ENCODE measurements at regions not wholly inside any gene's neighbourhood (a gene's known extent, or its start where the extent isn't known, plus 50 kb on each side); places are given as distances from the start of the nearest gene placed in this dataset.
"Not testable (repeated sequence)": the region's sequence is repeated elsewhere in the genome, so short reads cannot be mapped to it uniquely, and the experiment has no call there.

DNA sequence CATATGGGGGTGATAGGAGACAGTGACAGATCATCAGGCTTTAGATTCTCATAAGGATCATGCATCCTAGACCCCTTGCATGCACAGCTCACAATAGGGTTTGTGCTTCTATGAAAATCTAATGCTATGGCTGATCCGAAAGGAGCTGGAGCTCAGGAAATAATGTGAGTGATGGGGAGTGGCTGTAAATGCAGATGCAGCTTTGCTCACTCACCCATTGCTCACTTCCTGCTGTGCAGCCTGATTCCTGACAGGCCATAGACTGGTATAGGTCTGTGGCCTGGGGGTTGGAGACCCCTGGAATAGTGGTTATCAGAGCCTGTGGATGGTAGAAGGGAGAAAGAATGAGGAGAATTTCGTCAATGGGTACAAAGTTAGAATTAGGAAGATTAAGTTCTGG lies 2751.1 kb downstream of the ARAP2 start:
- Histone ChIP-seq H3K27ac (ENCODE audit: low read depth in 2 of 2, low read length in 2 of 2) (no peak overlapping the region), H3K36me3 (ENCODE audit: control insufficient read depth in 2 of 3, insufficient read depth in 3 of 3, low read length in 3 of 3) (no peaks in the 10 kb centered on the region), H3K9me3 (ENCODE audit: control insufficient read depth in 2 of 3, insufficient read depth in 1 of 3, low read length in 3 of 3) (no peaks in the 10 kb centered on the region), H3K9ac (ENCODE audit: low read length in 3 of 3) (no peak overlapping the region), H3K27me3 (ENCODE audit: control insufficient read depth, insufficient read depth, low read length) (no peaks in the 10 kb centered on the region), H3K4me3 (ENCODE audit: low read length in 3 of 3) (no peak overlapping the region), H3K4me1 (ENCODE audit: control insufficient read depth in 2 of 3, insufficient read depth in 2 of 3, low read depth in 1 of 3, low read length in 3 of 3) (no peaks in the 10 kb centered on the region)
- TF ChIP-seq, protein P1, sequence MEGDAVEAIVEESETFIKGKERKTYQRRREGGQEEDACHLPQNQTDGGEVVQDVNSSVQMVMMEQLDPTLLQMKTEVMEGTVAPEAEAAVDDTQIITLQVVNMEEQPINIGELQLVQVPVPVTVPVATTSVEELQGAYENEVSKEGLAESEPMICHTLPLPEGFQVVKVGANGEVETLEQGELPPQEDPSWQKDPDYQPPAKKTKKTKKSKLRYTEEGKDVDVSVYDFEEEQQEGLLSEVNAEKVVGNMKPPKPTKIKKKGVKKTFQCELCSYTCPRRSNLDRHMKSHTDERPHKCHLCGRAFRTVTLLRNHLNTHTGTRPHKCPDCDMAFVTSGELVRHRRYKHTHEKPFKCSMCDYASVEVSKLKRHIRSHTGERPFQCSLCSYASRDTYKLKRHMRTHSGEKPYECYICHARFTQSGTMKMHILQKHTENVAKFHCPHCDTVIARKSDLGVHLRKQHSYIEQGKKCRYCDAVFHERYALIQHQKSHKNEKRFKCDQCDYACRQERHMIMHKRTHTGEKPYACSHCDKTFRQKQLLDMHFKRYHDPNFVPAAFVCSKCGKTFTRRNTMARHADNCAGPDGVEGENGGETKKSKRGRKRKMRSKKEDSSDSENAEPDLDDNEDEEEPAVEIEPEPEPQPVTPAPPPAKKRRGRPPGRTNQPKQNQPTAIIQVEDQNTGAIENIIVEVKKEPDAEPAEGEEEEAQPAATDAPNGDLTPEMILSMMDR (IDR thresholded peaks at IDR 0.05; ENCODE audit: borderline replicate concordance, extremely low read depth, insufficient read depth), result no peak
- no peak for FAIRE-seq
- intact Hi-C loops (cut with DNase I), result no loop called here
- DNase-seq, result no peak

DNA sequence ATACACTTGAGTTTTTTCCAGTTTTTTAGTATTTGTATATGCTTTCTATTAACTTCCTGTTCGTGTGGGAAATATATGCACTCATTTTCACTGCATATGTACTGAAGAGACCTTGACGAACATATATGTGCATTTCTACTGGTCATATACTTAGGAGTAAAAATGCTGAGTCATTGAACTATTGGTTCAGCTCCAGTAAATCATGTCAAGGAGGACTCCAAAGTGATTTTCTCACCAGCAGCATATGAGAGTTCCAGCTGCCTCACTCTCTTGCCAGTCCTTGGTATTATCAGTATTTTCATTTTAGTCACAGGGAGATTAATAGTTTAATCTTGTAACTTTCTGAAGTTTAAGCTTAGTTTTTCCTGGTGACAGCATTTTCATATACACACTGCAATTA lies 2750.2 kb downstream of the ARAP2 start:
- H3K4me3 ChIP-seq (ENCODE audit: low read length in 3 of 3), result no peak overlapping the region
- intact Hi-C loops (cut with DNase I), result no loop called here
- H3K9ac ChIP-seq (ENCODE audit: low read length in 3 of 3), result no peak overlapping the region
- no peak overlapping the region for H3K27ac ChIP-seq (ENCODE audit: low read depth in 2 of 2, low read length in 2 of 2)
- DNase-seq (no peak), FAIRE-seq (no peak)
- H3K4me1 ChIP-seq (ENCODE audit: control insufficient read depth in 2 of 3, insufficient read depth in 2 of 3, low read depth in 1 of 3, low read length in 3 of 3), result no peaks in the 10 kb centered on the region
- no peaks in the 10 kb centered on the region for H3K36me3 ChIP-seq (ENCODE audit: control insufficient read depth in 2 of 3, insufficient read depth in 3 of 3, low read length in 3 of 3)
- no peaks in the 10 kb centered on the region for H3K9me3 ChIP-seq (ENCODE audit: control insufficient read depth in 2 of 3, insufficient read depth in 1 of 3, low read length in 3 of 3)
- no peaks in the 10 kb centered on the region for H3K27me3 ChIP-seq (ENCODE audit: control insufficient read depth, insufficient read depth, low read length)
- TF ChIP-seq, protein P1 (IDR thresholded peaks at IDR 0.05; ENCODE audit: borderline replicate concordance, extremely low read depth, insufficient read depth), result no peak

DNA sequence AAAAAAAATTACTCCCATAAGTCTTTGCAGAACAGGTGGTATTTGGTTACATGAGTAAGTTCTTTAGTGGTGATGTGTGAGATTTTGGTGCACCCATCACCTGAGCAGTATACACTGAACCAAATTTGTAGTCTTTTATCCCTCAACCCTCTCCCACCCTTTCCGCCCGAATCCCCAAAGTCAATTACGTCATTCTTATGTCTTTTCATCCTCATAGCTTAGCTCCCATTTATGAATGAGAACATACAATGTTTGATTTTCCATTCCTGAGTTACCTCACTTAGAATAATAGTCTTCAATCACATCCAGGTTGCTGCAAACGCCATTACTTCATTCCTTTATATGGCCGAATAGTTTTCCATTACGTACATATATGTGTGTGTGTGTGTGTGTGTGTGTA lies 2742.7 kb downstream of the ARAP2 start:
- H3K9me3 ChIP-seq (ENCODE audit: control insufficient read depth in 2 of 3, insufficient read depth in 1 of 3, low read length in 3 of 3); H3K4me3 ChIP-seq (ENCODE audit: low read length in 3 of 3); DNase-seq; H3K9ac ChIP-seq (ENCODE audit: low read length in 3 of 3); H3K4me1 ChIP-seq (ENCODE audit: control insufficient read depth in 2 of 3, insufficient read depth in 2 of 3, low read depth in 1 of 3, low read length in 3 of 3); FAIRE-seq; intact Hi-C loops (cut with DNase I); H3K27me3 ChIP-seq (ENCODE audit: control insufficient read depth, insufficient read depth, low read length); H3K27ac ChIP-seq (ENCODE audit: low read depth in 2 of 2, low read length in 2 of 2); H3K36me3 ChIP-seq (ENCODE audit: control insufficient read depth in 2 of 3, insufficient read depth in 3 of 3, low read length in 3 of 3): not testable (repeated sequence)

DNA sequence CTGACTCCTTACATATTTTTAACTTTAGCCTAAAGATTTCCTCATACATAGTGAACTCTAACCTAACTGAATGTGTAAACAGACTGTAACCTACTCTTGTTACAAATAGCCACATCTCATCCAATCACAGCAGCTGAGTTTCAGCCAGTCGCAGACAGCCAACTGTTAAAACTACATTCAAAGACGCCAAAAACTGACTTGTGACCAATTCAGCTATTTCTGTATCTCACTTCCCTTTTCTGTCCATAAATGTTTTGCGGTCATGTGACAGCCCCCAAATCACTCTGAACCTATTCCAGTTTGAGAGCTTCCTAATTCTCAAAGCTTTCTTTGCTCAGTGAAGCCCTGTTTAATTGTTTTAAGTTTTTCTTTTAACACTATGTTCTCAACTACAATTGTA lies 2731.9 kb downstream of the ARAP2 start:
- DNase-seq, result no peak
- Histone ChIP-seq H3K9ac (ENCODE audit: low read length in 3 of 3) (no peak overlapping the region), H3K27me3 (ENCODE audit: control insufficient read depth, insufficient read depth, low read length) (no peaks in the 10 kb centered on the region), H3K27ac (ENCODE audit: low read depth in 2 of 2, low read length in 2 of 2) (no peak overlapping the region), H3K36me3 (ENCODE audit: control insufficient read depth in 2 of 3, insufficient read depth in 3 of 3, low read length in 3 of 3) (no peaks in the 10 kb centered on the region), H3K4me1 (ENCODE audit: control insufficient read depth in 2 of 3, insufficient read depth in 2 of 3, low read depth in 1 of 3, low read length in 3 of 3) (no peaks in the 10 kb centered on the region), H3K9me3 (ENCODE audit: control insufficient read depth in 2 of 3, insufficient read depth in 1 of 3, low read length in 3 of 3) (no peaks in the 10 kb centered on the region), H3K4me3 (ENCODE audit: low read length in 3 of 3) (no peak overlapping the region)
- intact Hi-C loops (cut with DNase I), result no loop called here
- TF ChIP-seq, protein P1 (IDR thresholded peaks at IDR 0.05; ENCODE audit: borderline replicate concordance, extremely low read depth, insufficient read depth), result no peak
- no peak for FAIRE-seq

All from kidney (tissue), 13 donors.